ENCODE measurements at regions not wholly inside any gene's neighbourhood (a gene's known extent, or its start where the extent isn't known, plus 50 kb on each side); places are given as distances from the start of the nearest gene placed in this dataset.

DNA sequence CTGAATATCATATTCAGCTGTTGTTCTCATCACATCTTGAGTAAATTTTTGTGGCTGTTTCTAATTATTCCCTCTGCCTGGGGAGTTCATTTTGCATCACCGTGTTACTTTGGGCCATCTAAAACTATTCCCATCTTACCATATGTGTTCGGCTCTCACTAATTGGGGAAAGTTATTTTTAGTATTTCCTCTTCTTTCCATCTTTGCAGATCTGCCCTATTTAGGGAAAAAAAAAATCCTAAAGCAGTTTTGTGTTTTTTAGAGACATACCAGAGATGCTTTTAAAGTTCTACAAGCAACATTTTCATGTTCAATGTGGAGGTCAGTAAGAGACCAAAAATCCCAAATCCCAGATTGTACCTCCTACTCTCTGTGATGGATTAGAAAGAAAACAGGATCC is 111.3 kb upstream of the NDUFV2 start:
- WGBS (ENCODE audit: low lambda C conversion rate) = 0% methylated on average over 2 of the region's 2 CpGs
- no peak for DNase-seq (ENCODE audit: low spot score)
- BruUV-seq (replicated peaks) = no TSS peak
- Histone ChIP-seq H3K27me3 (ENCODE audit: control insufficient read depth in 1 of 2, insufficient read depth in 2 of 2, low read length in 2 of 2) (peaks cover 0 to 8% of the 10 kb centered on the region in 2 experiments; a peak in 1 of 5 replicates), H3K79me2 (ENCODE audit: insufficient read depth, low read length) (no peaks in the 10 kb centered on the region), H3K4me2 (ENCODE audit: low read depth, low read length) (no peak overlapping the region), H4K20me1 (ENCODE audit: insufficient read depth, low read length) (no peaks in the 10 kb centered on the region), H3K9ac (ENCODE audit: insufficient read depth, low read depth, low read length) (no peak overlapping the region), H3K9me3 (ENCODE audit: low read length) (no peaks in the 10 kb centered on the region), H3K4me1 (ENCODE audit: insufficient read depth, low read length) (no peaks in the 10 kb centered on the region), H3K4me3 (replicated peaks in 1 of 3; ENCODE audit: insufficient read depth in 1 of 3, low read depth in 2 of 3, low read length in 3 of 3) (no peak overlapping the region), H3K27ac (ENCODE audit: extremely low read length, insufficient read depth, low read length) (no peak overlapping the region), H3K36me3 (replicated peaks in 1 of 2; ENCODE audit: control insufficient read depth in 1 of 2, insufficient read depth in 2 of 2, low read length in 2 of 2) (no peaks in the 10 kb centered on the region), H2AFZ (ENCODE audit: low read length) (no peak overlapping the region)
- ChIA-PET POLR2A (no interaction called here), CTCF (ENCODE audit: low intra/inter-chr PET ratio, low total read pairs) (no interaction called here)
- in situ Hi-C loops (cut with HindIII; ENCODE audit: extremely low pct_ligation_motif_present, low pct_unique_long_range_greater_than_20kb) = loop anchor here (10.0 kb wide), 1 partner anchor 516 kb away; no protein-coding TSS in a partner anchor
- no peak for FAIRE-seq
- ATAC-seq = no peak
- intact Hi-C loops (cut with micrococcal nuclease; ENCODE audit: unreplicated experiment) = no loop called here
- TF ChIP-seq, protein P1, sequence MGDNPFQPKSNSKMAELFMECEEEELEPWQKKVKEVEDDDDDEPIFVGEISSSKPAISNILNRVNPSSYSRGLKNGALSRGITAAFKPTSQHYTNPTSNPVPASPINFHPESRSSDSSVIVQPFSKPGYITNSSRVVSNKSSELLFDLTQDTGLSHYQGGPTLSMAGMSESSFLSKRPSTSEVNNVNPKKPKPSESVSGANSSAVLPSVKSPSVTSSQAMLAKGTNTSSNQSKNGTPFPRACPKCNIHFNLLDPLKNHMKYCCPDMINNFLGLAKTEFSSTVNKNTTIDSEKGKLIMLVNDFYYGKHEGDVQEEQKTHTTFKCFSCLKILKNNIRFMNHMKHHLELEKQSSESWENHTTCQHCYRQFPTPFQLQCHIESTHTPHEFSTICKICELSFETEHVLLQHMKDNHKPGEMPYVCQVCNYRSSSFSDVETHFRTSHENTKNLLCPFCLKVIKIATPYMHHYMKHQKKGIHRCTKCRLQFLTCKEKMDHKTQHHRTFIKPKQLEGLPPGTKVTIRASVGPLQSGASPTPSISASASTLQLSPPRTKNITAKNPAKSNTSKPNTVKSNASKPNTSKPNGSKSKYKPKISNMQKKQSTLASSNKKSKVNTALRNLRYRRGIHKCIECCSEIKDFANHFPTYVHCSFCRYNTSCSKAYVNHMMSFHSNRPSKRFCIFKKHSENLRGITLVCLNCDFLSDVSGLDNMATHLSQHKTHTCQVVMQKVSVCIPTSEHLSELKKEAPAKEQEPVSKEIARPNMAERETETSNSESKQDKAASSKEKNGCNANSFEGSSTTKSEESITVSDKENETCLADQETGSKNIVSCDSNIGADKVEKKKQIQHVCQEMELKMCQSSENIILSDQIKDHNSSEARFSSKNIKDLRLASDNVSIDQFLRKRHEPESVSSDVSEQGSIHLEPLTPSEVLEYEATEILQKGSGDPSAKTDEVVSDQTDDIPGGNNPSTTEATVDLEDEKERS (CRISPR knock-in tag; IDR thresholded peaks at IDR 0.05) = no peak
- TF ChIP-seq NR2F1 (CRISPR knock-in tag; IDR thresholded peaks at IDR 0.05) (no peak), ZNF446 (CRISPR knock-in tag; IDR thresholded peaks at IDR 0.05) (no peak), MED1 (CRISPR knock-in tag; IDR thresholded peaks at IDR 0.05) (no peak), MTA1 (CRISPR knock-in tag; IDR thresholded peaks at IDR 0.05; ENCODE audit: borderline replicate concordance) (no peak), ZNF841 (CRISPR knock-in tag; IDR thresholded peaks at IDR 0.05; ENCODE audit: borderline replicate concordance) (no peak)
- TF ChIP-seq, protein P2, sequence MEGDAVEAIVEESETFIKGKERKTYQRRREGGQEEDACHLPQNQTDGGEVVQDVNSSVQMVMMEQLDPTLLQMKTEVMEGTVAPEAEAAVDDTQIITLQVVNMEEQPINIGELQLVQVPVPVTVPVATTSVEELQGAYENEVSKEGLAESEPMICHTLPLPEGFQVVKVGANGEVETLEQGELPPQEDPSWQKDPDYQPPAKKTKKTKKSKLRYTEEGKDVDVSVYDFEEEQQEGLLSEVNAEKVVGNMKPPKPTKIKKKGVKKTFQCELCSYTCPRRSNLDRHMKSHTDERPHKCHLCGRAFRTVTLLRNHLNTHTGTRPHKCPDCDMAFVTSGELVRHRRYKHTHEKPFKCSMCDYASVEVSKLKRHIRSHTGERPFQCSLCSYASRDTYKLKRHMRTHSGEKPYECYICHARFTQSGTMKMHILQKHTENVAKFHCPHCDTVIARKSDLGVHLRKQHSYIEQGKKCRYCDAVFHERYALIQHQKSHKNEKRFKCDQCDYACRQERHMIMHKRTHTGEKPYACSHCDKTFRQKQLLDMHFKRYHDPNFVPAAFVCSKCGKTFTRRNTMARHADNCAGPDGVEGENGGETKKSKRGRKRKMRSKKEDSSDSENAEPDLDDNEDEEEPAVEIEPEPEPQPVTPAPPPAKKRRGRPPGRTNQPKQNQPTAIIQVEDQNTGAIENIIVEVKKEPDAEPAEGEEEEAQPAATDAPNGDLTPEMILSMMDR (CRISPR knock-in tag; IDR thresholded peaks at IDR 0.05) = no peak
- TF ChIP-seq, protein P3, sequence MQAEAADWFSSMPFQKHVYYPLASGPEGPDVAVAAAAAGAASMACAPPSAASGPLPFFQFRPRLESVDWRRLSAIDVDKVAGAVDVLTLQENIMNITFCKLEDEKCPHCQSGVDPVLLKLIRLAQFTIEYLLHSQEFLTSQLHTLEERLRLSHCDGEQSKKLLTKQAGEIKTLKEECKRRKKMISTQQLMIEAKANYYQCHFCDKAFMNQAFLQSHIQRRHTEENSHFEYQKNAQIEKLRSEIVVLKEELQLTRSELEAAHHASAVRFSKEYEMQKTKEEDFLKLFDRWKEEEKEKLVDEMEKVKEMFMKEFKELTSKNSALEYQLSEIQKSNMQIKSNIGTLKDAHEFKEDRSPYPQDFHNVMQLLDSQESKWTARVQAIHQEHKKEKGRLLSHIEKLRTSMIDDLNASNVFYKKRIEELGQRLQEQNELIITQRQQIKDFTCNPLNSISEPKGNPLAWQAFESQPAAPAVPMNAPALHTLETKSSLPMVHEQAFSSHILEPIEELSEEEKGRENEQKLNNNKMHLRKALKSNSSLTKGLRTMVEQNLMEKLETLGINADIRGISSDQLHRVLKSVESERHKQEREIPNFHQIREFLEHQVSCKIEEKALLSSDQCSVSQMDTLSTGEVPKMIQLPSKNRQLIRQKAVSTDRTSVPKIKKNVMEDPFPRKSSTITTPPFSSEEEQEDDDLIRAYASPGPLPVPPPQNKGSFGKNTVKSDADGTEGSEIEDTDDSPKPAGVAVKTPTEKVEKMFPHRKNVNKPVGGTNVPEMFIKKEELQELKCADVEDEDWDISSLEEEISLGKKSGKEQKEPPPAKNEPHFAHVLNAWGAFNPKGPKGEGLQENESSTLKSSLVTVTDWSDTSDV (CRISPR knock-in tag; IDR thresholded peaks at IDR 0.05) = no peak
- TF ChIP-seq, protein P4, sequence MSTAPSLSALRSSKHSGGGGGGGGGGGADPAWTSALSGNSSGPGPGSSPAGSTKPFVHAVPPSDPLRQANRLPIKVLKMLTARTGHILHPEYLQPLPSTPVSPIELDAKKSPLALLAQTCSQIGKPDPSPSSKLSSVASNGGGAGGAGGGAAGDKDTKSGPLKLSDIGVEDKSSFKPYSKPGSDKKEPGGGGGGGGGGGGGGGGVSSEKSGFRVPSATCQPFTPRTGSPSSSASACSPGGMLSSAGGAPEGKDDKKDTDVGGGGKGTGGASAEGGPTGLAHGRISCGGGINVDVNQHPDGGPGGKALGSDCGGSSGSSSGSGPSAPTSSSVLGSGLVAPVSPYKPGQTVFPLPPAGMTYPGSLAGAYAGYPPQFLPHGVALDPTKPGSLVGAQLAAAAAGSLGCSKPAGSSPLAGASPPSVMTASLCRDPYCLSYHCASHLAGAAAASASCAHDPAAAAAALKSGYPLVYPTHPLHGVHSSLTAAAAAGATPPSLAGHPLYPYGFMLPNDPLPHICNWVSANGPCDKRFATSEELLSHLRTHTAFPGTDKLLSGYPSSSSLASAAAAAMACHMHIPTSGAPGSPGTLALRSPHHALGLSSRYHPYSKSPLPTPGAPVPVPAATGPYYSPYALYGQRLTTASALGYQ (CRISPR knock-in tag; IDR thresholded peaks at IDR 0.05) = no peak
